Prostate gland (tissue), 2 donors: ENCODE measurements at regions not wholly inside any gene's neighbourhood (a gene's known extent, or its start where the extent isn't known, plus 50 kb on each side); places are given as distances from the start of the nearest gene placed in this dataset.
A peak's percentile ranks its signal among the peaks of the same experiment; 100 is the strongest.

Experiments
- DNase-seq: peaks from one replicate; pipeline ENCODE4 v3.0.0-alpha.2; 2019; ENCODE audit warnings: low spot score
- H3K27ac ChIP-seq, 2 donors: fragments of 200-600 bp; sonication (generic); 2 replicates each; pipeline ENCODE4 v1.5.1; 2017 to 2019
- H3K27me3 ChIP-seq: fragments of 200-600 bp; sonication (generic); replicated peaks from 2 replicates; pipeline ENCODE4 v1.5.1; 2019; ENCODE audit not compliant: insufficient read depth
- H3K36me3 ChIP-seq, 2 donors: fragments of 200-600 bp; sonication (generic); 1 replicate in 1 of 2; 2 replicates in 1 of 2; pipeline versions ENCODE4 v1.5.1 to v1.8.1; 2017 to 2019
- H3K4me1 ChIP-seq: fragments of 200-600 bp; sonication (generic); replicated peaks from 2 replicates; pipeline ENCODE4 v1.5.1; 2019
- H3K4me3 ChIP-seq, 2 donors: fragments of 200-600 bp; sonication (generic); 2 replicates each; pipeline ENCODE4 v1.5.1; 2017 to 2019
- H3K9me3 ChIP-seq: fragments of 200-600 bp; sonication (generic); 2 replicates; pipeline ENCODE4 v1.5.1; 2017
- CTCF ChIP-seq, 4 experiments: fragments of 200-600 bp in 2 of 4; fragments of 450-650 bp in 2 of 4; sonication (generic) in 2 of 4; IDR thresholded peaks; 1 replicate in 3 of 4; 2 replicates in 1 of 4; pipeline ENCODE4 v1.5.1; 2016 to 2019; ENCODE audit warnings: antibody characterized with exemption in 4 of 4, mild to moderate bottlenecking in 2 of 4, moderate library complexity in 2 of 4
- POLR2A ChIP-seq: fragments of 450-650 bp; IDR thresholded peaks from one replicate; pipeline ENCODE4 v1.6.1; 2016; ENCODE audit warnings: antibody characterized with exemption, mild to moderate bottlenecking
- POLR2AphosphoS5 ChIP-seq: sonication (generic); formaldehyde crosslinking; IDR thresholded peaks from one replicate; pipeline ENCODE4 v1.6.1; 2017; ENCODE audit warnings: antibody characterized with exemption
- WGBS: methylation state at CpG from one replicate; pipeline ENCODE4 v1.1.5; 2018; 5-methylcytosine and 5-hydroxymethylcytosine counted together
- intact Hi-C: fragments of 100-400 bp; cut with DNase I; formaldehyde crosslinking; loops from one replicate; pipeline ENCODE4 v1.14.2; 2022

- Histone ChIP-seq H3K27me3 (no peaks in the 10 kb centered on the region), H3K4me1 (no peaks in the 10 kb centered on the region), H3K4me3 (no peak overlapping the region), H3K36me3 (no peaks in the 10 kb centered on the region), H3K27ac (no peak overlapping the region), H3K9me3 (no peaks in the 10 kb centered on the region)
- TF ChIP-seq POLR2AphosphoS5 (peak; percentile 30), POLR2A (no peak)
- intact Hi-C loops, result no loop called here
- WGBS, result 43% methylated on average over 6 of the region's 6 CpGs
- DNase-seq, result no peak
Observed at GRCh38 chr21:35924714-35925301, 135.5 kb downstream of the SETD4 start.

GRCh38 chr21:35923971-35924370, 136.4 kb downstream of the SETD4 start:
- WGBS, result 84% methylated on average over 5 of the region's 5 CpGs
- intact Hi-C loops, result no loop called here
- Histone ChIP-seq H3K9me3 (no peaks in the 10 kb centered on the region), H3K4me3 (no peak overlapping the region), H3K36me3 (no peaks in the 10 kb centered on the region), H3K27ac (no peak overlapping the region), H3K4me1 (no peaks in the 10 kb centered on the region), H3K27me3 (no peaks in the 10 kb centered on the region)
- TF ChIP-seq POLR2AphosphoS5 (no peak), CTCF (IDR thresholded peaks at IDR 0.05) (no peak), POLR2A (no peak)
- no peak for DNase-seq

- Histone ChIP-seq H3K9me3 (no peaks in the 10 kb centered on the region), H3K27me3 (no peaks in the 10 kb centered on the region), H3K4me1 (no peaks in the 10 kb centered on the region), H3K4me3 (no peak overlapping the region), H3K36me3 (no peaks in the 10 kb centered on the region), H3K27ac (no peak overlapping the region)
- 28% methylated on average over 5 of the region's 5 CpGs for WGBS
- no peak for DNase-seq
- intact Hi-C loops, result no loop called here
- TF ChIP-seq CTCF (IDR thresholded peaks at IDR 0.05), result no peak
- TF ChIP-seq POLR2A, result no peak
- no peak for TF ChIP-seq POLR2AphosphoS5
Observed at GRCh38 chr21:35922618-35923017, 137.7 kb downstream of the SETD4 start.

- no peaks in the 10 kb centered on the region for H3K36me3 ChIP-seq
- no peak overlapping the region for H3K27ac ChIP-seq
- no peaks in the 10 kb centered on the region for H3K27me3 ChIP-seq
- H3K4me3 ChIP-seq, result no peak overlapping the region
- intact Hi-C loops, result no loop called here
- TF ChIP-seq POLR2A, result no peak
- TF ChIP-seq POLR2AphosphoS5, result no peak
- TF ChIP-seq CTCF (IDR thresholded peaks at IDR 0.05), result no peak
- H3K9me3 ChIP-seq, result no peaks in the 10 kb centered on the region
- WGBS, result 83% methylated on average over 2 of the region's 2 CpGs
- no peak for DNase-seq
- H3K4me1 ChIP-seq, result no peaks in the 10 kb centered on the region
Observed at GRCh38 chr21:35921471-35921870, 138.9 kb downstream of the SETD4 start.

- intact Hi-C loops, result no loop called here
- no peak for DNase-seq
- H3K36me3 ChIP-seq, result no peaks in the 10 kb centered on the region
- 46% methylated on average over 3 of the region's 3 CpGs for WGBS
- no peaks in the 10 kb centered on the region for H3K4me1 ChIP-seq
- H3K27ac ChIP-seq, result no peak overlapping the region
- TF ChIP-seq POLR2A, result no peak
- no peak for TF ChIP-seq POLR2AphosphoS5
- no peak for TF ChIP-seq CTCF (IDR thresholded peaks at IDR 0.05)
- no peaks in the 10 kb centered on the region for H3K27me3 ChIP-seq
- no peak overlapping the region for H3K4me3 ChIP-seq
- no peaks in the 10 kb centered on the region for H3K9me3 ChIP-seq
Observed at GRCh38 chr21:35920436-35920835, 139.9 kb downstream of the SETD4 start.
